Gastrocnemius medialis (tissue), 4 donors: ENCODE measurements at regions not wholly inside any gene's neighbourhood (a gene's known extent, or its start where the extent isn't known, plus 50 kb on each side); places are given as distances from the start of the nearest gene placed in this dataset.
"Not testable (repeated sequence)": the region's sequence is repeated elsewhere in the genome, so short reads cannot be mapped to it uniquely, and the experiment has no call there.

Experiments used
- CTCF ChIP-seq, 5 experiments: fragments of 450-650 bp in 3 of 5; fragments of 200-600 bp in 2 of 5; sonication (generic) in 2 of 5; IDR thresholded peaks in 4 of 5; conservative IDR thresholded peaks in 1 of 5; 1 replicate in 4 of 5; 2 replicates in 1 of 5; pipeline ENCODE4 v1.5.1; 2016 to 2019; ENCODE audit warnings: antibody characterized with exemption in 5 of 5, mild to moderate bottlenecking in 3 of 5, moderate library complexity in 3 of 5
- POLR2A ChIP-seq, 2 donors: fragments of 450-650 bp; IDR thresholded peaks; one replicate each; pipeline ENCODE4 v1.6.1; 2017; ENCODE audit warnings: antibody characterized with exemption in 2 of 2, mild to moderate bottlenecking in 2 of 2, moderate library complexity in 2 of 2

GRCh38 chr20:59488459-59488858 is 115.9 kb upstream of the PHACTR3 start:
- TF ChIP-seq CTCF (IDR thresholded peaks at IDR 0.05 in 4 of 5, conservative IDR thresholded peaks at IDR 0.05 in 1 of 5); POLR2A (IDR thresholded peaks at IDR 0.05): not testable (repeated sequence)
